Erythroblast (primary cell): ENCODE measurements at regions not wholly inside any gene's neighbourhood (a gene's known extent, or its start where the extent isn't known, plus 50 kb on each side); places are given as distances from the start of the nearest gene placed in this dataset.

Source experiments
- GATA1 ChIP-seq: IDR thresholded peaks from 2 replicates; pipeline ENCODE4 v1.6.1; 2011; ENCODE audit warnings: low read depth, mild to moderate bottlenecking, control low read depth, low read length, moderate library complexity
- POLR2A ChIP-seq: IDR thresholded peaks from 2 replicates; pipeline ENCODE4 v1.6.1; 2011; ENCODE audit warnings: mild to moderate bottlenecking, low read length

- no peak for TF ChIP-seq POLR2A
- no peak for TF ChIP-seq GATA1
These were observed 69.4 kb upstream of the VAV3 start for GRCh38 chr1:108034396-108034795.
